ENCODE measurements at regions not wholly inside any gene's neighbourhood (a gene's known extent, or its start where the extent isn't known, plus 50 kb on each side); places are given as distances from the start of the nearest gene placed in this dataset.

GRCh38 chr9:7910426-7911020 is 110.9 kb upstream of the DMAC1 start:
- TF ChIP-seq CTCF (IDR thresholded peaks at IDR 0.05), result no peak
- no peak for TF ChIP-seq EP300 (IDR thresholded peaks at IDR 0.05; ENCODE audit: low read depth)
- TF ChIP-seq POLR2AphosphoS5 (IDR thresholded peaks at IDR 0.05), result no peak
- TF ChIP-seq POLR2A (IDR thresholded peaks at IDR 0.05), result no peak

All from transverse colon (tissue), 4 donors.